ENCODE measurements at regions not wholly inside any gene's neighbourhood (a gene's known extent, or its start where the extent isn't known, plus 50 kb on each side); places are given as distances from the start of the nearest gene placed in this dataset.

DNA sequence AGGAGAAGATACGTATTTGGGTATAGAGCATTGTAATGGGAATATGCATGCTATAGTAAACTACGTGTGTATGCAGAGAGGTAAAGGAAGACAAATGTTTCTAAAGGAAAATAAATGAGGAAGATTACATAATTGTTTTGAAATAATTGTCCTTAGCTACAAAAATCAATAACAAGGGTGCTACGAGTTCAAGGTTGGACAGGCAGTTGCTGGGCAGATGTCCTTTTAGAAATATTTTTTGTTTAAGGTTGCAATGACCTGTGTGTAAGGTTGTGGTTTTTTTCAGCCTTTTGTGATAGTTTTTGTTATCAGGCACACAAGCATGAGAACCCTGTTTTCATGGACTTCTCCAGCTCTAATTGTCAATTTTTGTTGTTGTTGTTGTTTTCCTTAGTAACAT lies 1304.1 kb upstream of the CHAC2 start:
- Histone ChIP-seq H3K27me3 (replicated peaks in 1 of 2; ENCODE audit: control insufficient read depth in 2 of 2, insufficient read depth in 2 of 2, low read length in 1 of 2) (no peaks in the 10 kb centered on the region), H3K79me2 (ENCODE audit: control insufficient read depth, insufficient read depth, low read length) (no peaks in the 10 kb centered on the region), H3K9me3 (replicated peaks; ENCODE audit: control insufficient read depth, insufficient read depth, low read length) (no peaks in the 10 kb centered on the region), H3K4me3 (no peak overlapping the region), H3K4me2 (ENCODE audit: control insufficient read depth, insufficient read depth) (no peak overlapping the region), H4K20me1 (ENCODE audit: control insufficient read depth, insufficient read depth) (no peaks in the 10 kb centered on the region), H2AFZ (ENCODE audit: control insufficient read depth, low read depth, low read length) (no peak overlapping the region), H3K27ac (ENCODE audit: control insufficient read depth, insufficient read depth) (no peak overlapping the region), H3K9ac (ENCODE audit: control insufficient read depth, insufficient read depth, low read length) (no peak overlapping the region), H3K4me1 (ENCODE audit: control insufficient read depth, insufficient read depth, low read length) (no peaks in the 10 kb centered on the region), H3K36me3 (ENCODE audit: control insufficient read depth in 2 of 2, insufficient read depth in 2 of 2, low read length in 1 of 2) (no peaks in the 10 kb centered on the region)
- ChIA-PET RAD21 (ENCODE audit: unreplicated experiment) (no interaction called here), SMC1A (ENCODE audit: uncharacterized antibody, unreplicated experiment) (no interaction called here), CTCF (no interaction called here), POLR2A (no interaction called here)
- intact Hi-C loops (cut with micrococcal nuclease; ENCODE audit: unreplicated experiment) (no loop called here), in situ Hi-C loops (cut with MboI) (no loop called here)
- FAIRE-seq (no peak), ATAC-seq (no peak), DNase-seq (ENCODE audit: low read depth, low spot score) (no peak)
- TF ChIP-seq FOS (IDR thresholded peaks at IDR 0.05; ENCODE audit: borderline replicate concordance, extremely low read depth, insufficient read length) (no peak), FOXK2 (IDR thresholded peaks at IDR 0.05) (no peak), ASH2L (IDR thresholded peaks at IDR 0.05; ENCODE audit: borderline replicate concordance, low read depth) (no peak), SREBF2 (IDR thresholded peaks at IDR 0.05; ENCODE audit: low read length) (no peak), HDGF (IDR thresholded peaks at IDR 0.05) (no peak)
- TF ChIP-seq, protein P1, sequence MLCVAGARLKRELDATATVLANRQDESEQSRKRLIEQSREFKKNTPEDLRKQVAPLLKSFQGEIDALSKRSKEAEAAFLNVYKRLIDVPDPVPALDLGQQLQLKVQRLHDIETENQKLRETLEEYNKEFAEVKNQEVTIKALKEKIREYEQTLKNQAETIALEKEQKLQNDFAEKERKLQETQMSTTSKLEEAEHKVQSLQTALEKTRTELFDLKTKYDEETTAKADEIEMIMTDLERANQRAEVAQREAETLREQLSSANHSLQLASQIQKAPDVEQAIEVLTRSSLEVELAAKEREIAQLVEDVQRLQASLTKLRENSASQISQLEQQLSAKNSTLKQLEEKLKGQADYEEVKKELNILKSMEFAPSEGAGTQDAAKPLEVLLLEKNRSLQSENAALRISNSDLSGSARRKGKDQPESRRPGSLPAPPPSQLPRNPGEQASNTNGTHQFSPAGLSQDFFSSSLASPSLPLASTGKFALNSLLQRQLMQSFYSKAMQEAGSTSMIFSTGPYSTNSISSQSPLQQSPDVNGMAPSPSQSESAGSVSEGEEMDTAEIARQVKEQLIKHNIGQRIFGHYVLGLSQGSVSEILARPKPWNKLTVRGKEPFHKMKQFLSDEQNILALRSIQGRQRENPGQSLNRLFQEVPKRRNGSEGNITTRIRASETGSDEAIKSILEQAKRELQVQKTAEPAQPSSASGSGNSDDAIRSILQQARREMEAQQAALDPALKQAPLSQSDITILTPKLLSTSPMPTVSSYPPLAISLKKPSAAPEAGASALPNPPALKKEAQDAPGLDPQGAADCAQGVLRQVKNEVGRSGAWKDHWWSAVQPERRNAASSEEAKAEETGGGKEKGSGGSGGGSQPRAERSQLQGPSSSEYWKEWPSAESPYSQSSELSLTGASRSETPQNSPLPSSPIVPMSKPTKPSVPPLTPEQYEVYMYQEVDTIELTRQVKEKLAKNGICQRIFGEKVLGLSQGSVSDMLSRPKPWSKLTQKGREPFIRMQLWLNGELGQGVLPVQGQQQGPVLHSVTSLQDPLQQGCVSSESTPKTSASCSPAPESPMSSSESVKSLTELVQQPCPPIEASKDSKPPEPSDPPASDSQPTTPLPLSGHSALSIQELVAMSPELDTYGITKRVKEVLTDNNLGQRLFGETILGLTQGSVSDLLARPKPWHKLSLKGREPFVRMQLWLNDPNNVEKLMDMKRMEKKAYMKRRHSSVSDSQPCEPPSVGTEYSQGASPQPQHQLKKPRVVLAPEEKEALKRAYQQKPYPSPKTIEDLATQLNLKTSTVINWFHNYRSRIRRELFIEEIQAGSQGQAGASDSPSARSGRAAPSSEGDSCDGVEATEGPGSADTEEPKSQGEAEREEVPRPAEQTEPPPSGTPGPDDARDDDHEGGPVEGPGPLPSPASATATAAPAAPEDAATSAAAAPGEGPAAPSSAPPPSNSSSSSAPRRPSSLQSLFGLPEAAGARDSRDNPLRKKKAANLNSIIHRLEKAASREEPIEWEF (IDR thresholded peaks at IDR 0.05; ENCODE audit: insufficient replicate concordance, low read depth, low read length): no peak
- WGBS (ENCODE audit: insufficient coverage, insufficient replicate concordance, low lambda C conversion rate, missing lambda C conversion rate): 14% methylated on average over 3 of the region's 3 CpGs
- BruUV-seq (replicated peaks): no TSS peak
